HG03039 (cell line): ENCODE measurements at regions not wholly inside any gene's neighbourhood (a gene's known extent, or its start where the extent isn't known, plus 50 kb on each side); places are given as distances from the start of the nearest gene placed in this dataset.
A peak's percentile ranks its signal among the peaks of the same experiment; 100 is the strongest.

Source experiments
- ATAC-seq: cut with Tn5 transposase; IDR thresholded peaks from one replicate; pipeline ENCODE4 v1.9.1; 2021; ENCODE audit warnings: mild to moderate bottlenecking, moderate library complexity; ENCODE audit not compliant: unreplicated experiment

DNA sequence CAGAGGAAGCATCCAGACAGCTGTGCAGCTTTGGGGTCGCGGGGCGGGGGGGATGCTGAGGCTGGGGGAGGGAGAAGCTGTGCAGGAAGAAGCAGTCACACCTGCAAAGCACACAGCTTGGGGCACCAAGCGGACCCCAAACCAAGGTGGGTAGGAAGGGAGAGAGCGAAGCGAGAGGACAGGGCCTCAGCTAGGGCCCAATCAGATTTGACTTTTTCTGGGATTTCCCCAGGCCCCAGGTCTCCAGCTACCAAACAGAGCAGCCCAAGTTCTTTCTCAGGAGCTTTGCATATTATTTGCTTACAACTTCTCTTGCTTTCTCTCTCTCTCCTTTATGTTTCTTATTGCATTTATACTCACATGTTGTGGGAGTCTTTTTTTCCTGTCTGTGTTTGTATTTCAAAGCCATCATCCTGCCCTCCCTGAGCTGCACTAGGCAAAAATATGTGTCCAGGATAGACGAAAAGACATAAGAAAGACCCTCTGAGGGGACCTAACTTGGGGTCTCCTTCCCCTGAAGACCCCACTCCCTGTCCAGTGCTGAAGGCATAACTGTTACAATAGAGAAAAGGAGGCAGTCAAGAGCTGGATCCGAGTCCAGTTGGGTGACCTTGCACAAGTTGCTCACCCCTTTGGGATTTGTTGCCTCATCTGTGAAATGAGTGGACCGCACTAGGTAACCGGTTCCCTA, 50.6 kb upstream of the SMNDC1 start:
- ATAC-seq = no peak

DNA sequence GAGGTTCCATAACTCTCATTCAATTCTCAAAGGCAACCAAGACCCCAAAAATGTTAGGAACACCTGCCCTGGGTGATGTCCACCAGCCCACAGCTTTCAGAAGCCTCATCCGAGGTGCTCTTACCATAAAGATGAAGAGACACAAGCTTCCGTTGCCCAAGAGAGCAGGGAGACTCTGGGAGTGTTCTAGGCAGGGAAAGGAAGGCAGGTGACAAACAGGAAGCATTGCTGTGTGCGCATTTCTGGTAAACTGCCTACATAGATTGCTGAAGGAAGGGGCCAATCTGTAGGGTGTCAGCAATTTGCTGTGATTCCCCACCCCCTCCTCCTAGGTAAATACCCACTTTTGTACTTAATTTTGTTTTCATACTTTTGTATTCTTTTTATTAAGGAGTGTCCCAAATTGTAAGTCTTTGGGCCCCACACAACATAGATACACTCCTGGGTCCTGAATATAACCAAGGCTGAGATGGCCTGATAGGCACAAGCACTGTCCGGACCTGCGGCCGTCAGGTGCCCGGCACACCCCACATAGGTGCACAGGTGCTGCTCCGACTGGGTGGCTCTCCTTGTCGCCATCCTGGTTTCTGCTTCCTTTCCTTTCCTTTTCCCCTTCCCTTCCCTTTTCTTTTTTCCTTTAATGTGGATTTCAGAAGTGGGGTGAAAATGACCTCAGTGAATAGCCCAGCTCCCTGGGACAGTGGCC, 51.4 kb upstream of the SMNDC1 start:
- ATAC-seq = peak; percentile 6

DNA sequence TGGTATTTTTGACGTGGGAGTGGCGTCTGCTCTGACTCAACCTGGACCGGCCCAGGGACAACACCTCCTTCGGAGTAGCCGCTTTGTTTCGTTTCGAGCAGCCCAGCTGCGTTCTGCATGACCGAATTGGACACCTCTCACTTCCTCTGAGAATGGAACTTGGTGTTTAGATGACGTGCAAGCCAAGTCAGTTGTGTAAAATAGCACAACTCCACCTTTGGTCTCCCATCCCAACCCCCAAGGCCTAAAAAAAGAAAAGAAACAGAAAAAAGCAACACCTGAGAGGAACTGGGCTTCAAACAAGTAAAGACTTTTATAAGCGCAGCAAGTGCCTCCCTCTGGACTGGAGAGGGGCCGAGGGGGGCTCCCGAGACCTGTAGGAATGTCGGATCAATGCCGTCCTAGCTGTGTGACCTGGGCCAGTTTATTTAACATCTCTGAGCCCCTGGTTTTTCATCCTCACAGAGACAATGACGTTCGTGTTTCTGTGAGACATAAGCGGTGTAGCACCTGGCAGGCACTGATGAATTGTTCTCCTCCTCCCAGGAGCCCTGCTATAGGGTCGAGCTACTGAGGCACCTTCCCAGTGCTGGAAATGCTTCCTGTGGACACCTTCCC, 52.0 kb upstream of the SMNDC1 start:
- ATAC-seq = peak; percentile 77

DNA sequence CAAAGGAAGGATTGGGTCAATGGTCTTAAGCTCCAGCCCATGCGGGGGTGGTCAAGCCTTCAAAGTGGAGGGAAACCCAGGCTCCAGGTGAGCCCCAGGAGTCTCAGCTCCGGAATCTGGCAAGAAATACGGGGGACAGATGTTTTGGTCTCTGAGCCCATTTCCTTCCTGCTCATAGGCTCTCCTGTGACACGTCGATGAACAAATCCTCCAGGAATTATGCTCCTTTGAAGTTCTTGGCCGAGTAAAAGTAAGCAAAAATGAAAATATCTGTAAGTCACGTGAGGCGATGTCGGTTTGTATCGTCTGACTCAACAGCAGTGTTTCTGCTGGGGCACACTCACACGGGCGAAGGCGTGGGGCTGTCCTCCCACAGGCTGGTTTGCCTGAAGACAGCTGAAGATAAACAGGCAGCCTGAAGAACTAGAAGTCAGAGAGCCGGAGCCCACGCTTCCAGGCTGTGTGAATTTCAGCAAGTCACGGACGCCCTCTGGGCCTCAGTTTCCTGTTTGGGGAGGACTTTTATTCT, 52.6 kb upstream of the SMNDC1 start:
- no peak for ATAC-seq

DNA sequence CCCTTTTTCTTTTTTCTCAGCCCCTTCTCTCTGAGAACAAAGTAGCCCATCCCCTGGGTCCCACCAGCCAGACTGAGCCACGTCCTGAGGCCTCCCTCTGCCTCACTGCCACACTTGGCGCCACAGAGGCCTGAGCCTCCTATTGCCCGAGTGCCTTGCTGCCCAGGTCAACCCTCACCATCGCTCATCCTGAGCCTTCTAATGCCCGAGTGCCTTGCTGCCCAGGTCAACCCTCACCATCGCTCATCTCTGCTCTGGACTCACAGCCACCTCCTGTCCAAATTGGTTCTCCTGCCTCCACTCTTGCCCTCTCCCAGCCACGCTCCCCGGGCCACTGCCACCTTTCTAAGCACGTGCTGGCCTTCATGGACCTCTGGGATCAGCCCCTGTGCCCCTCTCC, 53.2 kb upstream of the SMNDC1 start:
- no peak for ATAC-seq

DNA sequence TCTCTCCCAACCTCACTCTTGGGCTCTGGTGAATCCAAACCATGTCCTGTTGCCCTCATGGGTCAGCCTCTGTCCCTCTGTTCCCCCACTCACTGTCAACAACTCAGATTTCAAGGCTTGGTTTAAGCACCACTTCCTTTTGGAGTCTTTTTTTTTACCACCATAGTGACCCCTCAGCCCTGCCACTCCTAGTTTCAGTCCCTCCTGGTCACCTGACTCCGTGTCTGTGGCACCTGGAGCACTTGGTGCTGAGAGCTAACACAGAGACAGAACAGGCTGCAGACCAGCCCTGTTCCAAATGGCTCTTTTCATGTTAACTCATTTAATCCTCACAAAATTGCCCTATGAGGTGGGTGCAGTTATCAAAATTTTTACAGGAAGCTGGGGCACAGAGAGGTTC, 53.6 kb upstream of the SMNDC1 start:
- ATAC-seq = no peak

DNA sequence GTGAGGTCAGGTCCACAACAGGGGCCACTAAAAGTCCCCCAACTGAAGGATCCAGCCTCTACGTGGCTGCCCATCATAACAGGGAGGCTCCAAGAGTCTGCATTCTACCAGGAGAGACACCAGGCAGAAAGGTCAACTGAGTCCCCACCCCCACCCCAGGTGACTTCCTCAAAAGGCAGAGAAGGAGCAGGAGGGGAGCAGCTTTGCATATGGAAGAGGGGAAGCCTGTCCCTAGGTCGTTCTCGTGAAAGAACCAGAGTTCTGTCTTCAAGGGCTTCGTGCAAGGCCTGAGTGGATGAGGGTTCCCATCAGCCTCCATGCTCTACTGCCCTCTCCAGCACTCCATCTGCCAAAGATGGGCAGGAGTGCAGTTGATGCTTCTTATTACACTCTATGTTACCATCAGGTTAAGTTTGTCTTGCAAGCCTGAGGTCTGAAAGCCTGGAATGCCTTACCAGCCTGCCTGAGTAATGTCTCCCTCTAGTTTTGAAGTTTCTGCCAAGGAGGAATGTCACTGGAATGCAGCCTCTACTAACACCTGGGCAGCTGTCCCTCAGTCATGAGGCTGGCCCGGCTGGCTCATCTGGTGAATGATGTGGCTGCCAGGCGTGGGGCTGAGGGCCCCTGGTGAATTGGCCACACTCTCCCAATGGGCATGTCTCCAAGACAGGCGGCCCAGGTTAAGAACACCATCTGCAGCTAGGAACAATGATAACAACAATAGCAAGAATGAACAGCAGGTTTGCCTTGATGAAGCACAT, 54.3 kb upstream of the SMNDC1 start:
- ATAC-seq = no peak

DNA sequence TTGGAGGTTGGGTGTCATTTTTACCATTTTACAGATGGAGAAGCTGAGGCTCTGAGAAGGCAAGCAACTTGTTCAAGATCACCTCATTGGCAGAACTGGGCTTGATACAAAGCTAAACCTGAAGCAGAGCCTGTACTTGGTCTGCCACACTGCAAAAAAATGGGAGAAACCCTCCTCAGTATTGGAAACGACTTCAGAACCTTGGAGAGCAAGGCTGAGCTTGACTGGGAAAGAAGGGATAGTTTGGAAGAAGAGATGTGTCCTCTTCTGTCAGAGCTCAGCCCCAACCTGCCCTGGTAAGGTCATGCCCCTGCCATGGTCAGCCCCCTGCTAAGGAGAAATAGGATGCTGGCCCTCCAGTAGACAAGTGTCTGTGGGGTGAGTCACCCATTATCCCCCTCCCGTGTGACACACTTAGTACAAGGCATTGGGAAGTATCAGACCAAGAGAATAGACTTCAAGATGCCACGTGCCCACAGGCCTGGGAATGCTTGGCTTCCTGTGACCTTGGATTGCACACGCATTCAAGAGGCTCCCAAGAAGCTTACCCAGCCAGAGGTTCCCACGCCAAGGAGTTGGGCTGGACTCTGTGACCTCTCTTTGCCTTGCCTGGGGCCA, 56.2 kb upstream of the SMNDC1 start:
- ATAC-seq = no peak

DNA sequence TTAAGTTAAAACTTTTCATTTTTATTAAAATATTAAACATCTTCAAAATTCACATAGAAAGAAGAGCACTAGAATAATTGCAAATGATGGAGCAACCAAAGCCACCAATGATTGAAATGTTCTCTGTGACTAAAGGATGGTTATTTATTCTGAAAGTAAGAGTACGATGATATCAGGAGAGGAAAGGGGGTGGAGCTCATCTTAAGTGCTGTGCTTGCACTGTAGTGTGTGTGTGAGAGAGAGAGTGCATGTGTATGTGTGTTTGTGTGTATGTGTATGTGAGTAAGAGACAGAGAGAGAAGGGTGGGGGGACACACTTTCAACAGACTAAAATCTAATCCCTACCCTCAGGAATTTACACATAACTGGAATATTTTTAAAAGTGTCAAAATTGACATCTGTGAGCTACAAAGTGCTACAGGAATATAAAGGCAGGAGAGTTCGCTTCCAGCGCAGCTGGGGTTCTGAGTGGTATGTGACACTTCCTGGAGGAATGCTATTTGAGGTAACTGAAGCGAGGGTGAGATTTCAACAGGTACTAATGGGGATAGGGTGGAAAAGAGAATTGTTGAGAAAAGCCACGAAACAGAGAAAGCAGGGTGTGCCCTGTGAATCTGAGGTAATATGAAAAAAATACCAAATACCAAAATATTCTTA, 57.2 kb upstream of the SMNDC1 start:
- no peak for ATAC-seq

DNA sequence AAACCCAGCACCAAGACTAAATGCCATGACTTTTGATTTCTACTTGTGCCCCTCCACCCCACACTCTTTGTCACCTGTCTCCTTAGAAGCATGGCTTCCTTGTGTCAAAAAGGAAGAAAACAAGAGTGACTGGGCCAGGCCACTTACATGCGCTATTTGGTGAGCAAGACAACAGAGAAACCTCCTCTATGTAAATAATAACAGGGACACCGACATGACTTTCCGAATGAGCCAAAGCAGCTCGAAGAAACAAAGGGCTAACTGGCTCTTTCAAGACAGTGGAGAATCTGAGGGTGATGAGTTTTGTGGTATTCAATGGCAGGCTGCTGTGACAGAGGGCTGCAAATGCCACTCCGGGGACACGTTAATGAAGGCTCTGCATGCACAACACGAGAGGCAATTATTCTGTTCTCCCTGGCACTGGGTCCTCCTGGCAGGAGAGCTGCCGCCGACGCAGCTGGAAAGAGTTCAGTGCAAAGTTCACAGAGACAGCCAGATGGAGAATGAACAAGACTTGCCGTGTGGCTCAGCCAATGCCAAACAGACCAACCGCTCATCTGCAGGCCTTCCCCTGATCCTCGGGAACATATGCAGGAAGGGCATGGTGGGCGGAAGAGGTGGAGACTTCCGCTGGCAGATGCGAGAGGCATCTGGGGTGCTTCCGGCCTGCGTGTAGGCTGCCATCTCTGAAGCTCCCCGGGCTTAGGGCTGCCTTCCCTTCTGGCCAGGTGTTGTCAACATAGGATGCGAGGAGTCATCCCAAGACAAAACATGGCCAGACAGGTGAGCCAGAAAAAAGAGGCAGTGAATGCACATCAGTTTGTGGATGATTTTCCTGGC, 59.1 kb upstream of the SMNDC1 start:
- no peak for ATAC-seq

DNA sequence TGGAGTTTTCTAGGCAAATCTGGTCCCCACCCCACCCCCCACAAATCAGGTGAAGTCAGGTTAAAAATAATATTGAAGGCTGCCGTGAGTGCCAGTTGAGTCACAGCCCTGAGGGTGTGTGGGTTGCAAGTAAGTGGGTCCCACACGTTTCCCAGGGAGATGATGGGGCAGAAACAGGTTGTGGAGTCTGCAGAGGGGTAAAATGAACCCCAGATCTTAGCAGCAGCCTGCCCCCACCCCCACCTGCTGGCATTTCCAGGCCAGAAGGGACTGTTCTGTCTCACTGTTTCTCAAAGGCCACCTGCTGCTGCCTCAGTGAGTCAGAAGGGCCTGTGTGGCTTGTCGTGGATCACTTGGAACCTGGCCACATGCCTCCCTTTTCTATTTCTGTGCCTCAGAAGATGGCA, 59.8 kb upstream of the SMNDC1 start:
- no peak for ATAC-seq

DNA sequence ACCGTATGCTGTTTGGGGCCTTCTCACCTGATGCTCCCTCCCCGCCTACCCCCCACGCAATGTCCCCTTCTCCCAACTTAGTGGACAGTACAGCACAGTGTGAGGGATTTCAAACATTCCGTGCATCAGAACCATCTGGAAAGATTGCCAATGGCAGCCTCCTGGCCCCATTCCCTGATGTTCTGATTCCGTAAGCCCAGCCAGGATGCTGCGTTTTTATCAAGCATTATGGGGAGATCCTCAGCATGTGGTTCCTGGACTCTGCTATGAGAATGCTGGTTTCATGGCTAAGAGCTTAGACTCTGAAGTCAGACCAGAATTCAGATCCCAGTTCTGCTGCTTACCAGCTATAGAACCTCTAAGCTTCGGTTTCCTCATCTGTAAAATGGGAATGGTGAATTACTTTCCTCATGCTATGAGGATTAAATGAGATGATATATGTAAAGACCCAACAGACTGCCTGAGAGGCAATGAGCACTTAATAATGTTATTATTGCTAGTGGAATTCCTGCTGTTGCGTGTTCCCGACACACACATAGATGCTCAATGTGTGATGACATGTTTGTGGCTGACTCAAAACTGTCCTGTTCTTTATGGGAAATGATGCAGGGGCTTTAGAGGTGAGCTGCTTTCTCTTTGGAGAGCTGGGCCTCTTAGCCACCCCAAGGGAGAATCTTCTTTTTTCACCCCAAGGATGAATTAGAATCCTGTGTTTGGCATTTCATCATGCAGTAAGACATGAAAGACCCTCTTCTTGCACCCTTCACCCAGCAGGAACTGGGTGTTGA, 60.8 kb upstream of the SMNDC1 start:
- ATAC-seq = no peak

DNA sequence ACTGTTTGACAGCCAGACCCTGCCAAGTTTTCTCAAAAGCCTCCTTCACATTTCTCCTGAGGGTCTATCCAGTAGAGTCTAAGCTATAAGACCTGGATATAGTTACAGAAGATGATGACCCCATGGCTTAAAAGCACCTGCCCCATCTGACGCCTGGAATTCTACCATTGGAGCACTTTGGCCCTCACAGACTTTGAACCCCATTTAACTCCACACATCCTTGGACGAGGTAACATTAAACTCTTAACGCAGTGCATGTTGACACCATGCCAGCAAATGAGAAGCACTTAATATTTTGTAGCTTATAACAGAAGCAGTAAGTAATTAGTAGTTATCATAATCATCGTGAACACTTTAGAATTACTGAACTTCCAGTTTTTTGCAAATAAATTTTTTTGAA, 61.9 kb upstream of the SMNDC1 start:
- ATAC-seq = no peak

DNA sequence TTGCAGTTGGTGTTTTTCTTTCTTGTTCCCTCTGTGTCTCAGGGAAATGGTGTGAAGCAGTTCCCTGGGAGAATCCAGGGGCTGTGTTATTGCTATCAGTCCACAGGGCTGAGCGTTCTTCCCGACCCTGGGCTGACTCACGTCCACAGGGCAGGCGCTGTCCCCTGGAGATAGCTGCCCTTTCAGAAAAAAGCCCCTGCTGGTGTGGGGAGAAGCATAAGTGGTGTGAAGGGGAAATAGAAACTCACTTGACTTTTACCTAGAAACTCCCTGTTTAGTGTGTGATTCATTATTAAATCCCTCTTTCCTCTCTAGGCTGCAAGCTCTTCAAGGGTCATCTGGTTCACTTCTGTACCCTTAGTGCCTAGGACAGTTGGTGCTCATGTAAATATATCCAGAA, 63.3 kb upstream of the SMNDC1 start:
- ATAC-seq = peak; percentile 45

DNA sequence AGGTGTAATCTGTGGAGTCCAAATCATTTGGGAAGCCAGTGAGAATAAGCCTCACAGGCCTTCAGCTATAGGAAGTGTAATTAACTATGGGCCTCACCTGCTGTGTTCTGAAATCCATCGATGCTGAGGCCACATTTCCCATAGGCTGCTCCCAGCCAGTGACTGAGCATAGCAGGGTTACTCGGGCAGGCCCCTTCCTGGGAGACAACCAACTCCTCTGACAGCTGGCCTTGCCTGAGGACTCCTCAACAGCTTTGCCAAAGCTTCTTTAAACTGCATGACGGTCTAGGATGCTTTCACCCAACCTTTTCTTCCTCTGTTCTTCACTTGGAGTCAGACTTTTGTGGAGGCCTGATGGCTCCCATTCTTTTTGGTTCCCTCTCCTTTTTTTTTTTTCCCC, 63.8 kb upstream of the SMNDC1 start:
- no peak for ATAC-seq

DNA sequence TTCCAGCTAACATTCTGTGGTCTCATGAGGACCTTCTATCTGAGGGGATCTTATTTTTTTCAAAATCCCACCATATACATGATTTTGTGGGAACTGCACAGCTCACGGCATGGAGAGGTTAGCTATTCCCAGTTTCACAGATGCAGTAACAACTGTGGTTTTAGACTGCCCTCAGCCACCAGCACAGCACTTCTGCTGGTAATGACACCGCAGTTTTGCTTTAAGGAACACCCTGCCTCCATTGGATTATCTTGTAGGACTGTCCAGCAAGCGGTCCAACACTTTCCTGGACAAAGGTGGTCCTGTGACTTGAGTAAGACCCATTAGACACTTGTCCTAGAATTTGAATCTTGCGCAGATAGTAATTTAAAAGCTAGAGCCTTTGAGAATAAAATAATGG, 65.3 kb upstream of the SMNDC1 start:
- ATAC-seq = no peak

DNA sequence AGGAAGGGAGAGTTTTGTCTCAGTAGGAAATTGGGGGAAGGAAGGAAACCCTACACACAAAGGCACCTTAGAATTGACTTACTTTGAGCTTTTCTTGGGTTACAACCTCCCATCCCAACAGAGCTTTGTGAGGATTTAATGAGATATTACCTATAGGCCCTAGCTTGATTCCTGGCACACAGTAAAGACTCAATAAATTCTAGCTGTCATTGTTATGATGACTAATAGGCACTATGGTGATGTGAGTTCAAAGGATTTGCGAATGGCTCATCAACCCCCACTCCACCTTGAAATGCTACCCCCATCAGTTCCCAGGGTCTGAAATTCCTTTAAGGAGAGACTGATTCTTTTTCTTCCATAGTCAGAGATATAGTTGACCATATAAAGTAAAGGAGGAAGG, 67.9 kb upstream of the SMNDC1 start:
- no peak for ATAC-seq

DNA sequence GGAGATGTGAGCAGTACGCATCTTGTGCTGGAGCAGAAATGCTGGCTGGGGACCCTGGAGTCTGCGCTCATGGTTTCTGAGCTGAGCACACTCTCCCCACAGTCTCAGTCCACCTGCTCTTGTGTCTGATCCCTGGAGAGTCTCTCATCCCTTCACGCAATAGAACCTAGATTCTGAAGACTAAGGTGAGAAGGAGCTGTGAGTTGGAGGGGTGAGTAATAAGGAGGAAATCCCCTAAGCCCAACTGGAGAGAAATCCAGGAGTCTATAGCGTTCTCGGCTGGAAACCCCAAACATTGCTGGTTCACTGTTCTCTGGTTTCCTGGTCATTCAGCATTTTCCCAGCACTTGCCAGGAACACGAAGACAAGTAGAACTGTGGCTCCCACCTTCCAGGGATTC, 68.3 kb upstream of the SMNDC1 start:
- ATAC-seq = no peak
